ENCODE measurements at regions not wholly inside any gene's neighbourhood (a gene's known extent, or its start where the extent isn't known, plus 50 kb on each side); places are given as distances from the start of the nearest gene placed in this dataset.

- H3K4me3 ChIP-seq (ENCODE audit: low read depth, low read length): no peak overlapping the region
- DNase-seq (ENCODE audit: low read depth): no peak
- TF ChIP-seq CTCF (IDR thresholded peaks at IDR 0.05; ENCODE audit: insufficient read depth, low read depth, low read length): no peak
Measured at GRCh38 chr9:22356985-22357384, 89.6 kb upstream of the DMRTA1 start.

- no peak overlapping the region for H3K4me3 ChIP-seq (ENCODE audit: low read depth, low read length)
- DNase-seq (ENCODE audit: low read depth): no peak
- TF ChIP-seq CTCF (IDR thresholded peaks at IDR 0.05; ENCODE audit: insufficient read depth, low read depth, low read length): no peak
Measured at GRCh38 chr9:22363421-22363887, 83.2 kb upstream of the DMRTA1 start.

- no peak for TF ChIP-seq CTCF (IDR thresholded peaks at IDR 0.05; ENCODE audit: insufficient read depth, low read depth, low read length)
- no peak for DNase-seq (ENCODE audit: low read depth)
- no peak overlapping the region for H3K4me3 ChIP-seq (ENCODE audit: low read depth, low read length)
Measured at GRCh38 chr9:22373636-22374035, 73.0 kb upstream of the DMRTA1 start.

GRCh38 chr9:22374051-22374450 lies 72.6 kb upstream of the DMRTA1 start:
- DNase-seq (ENCODE audit: low read depth): no peak
- no peak for TF ChIP-seq CTCF (IDR thresholded peaks at IDR 0.05; ENCODE audit: insufficient read depth, low read depth, low read length)
- no peak overlapping the region for H3K4me3 ChIP-seq (ENCODE audit: low read depth, low read length)

- H3K4me3 ChIP-seq (ENCODE audit: low read depth, low read length): no peak overlapping the region
- no peak for TF ChIP-seq CTCF (IDR thresholded peaks at IDR 0.05; ENCODE audit: insufficient read depth, low read depth, low read length)
- no peak for DNase-seq (ENCODE audit: low read depth)
Measured at GRCh38 chr9:22379272-22379671, 67.4 kb upstream of the DMRTA1 start.

GRCh38 chr9:22381170-22381569 lies 65.5 kb upstream of the DMRTA1 start:
- TF ChIP-seq CTCF (IDR thresholded peaks at IDR 0.05; ENCODE audit: insufficient read depth, low read depth, low read length): no peak
- DNase-seq (ENCODE audit: low read depth): no peak
- no peak overlapping the region for H3K4me3 ChIP-seq (ENCODE audit: low read depth, low read length)

- no peak for DNase-seq (ENCODE audit: low read depth)
- TF ChIP-seq CTCF (IDR thresholded peaks at IDR 0.05; ENCODE audit: insufficient read depth, low read depth, low read length): no peak
- H3K4me3 ChIP-seq (ENCODE audit: low read depth, low read length): no peak overlapping the region
Measured at GRCh38 chr9:22382331-22382730, 64.3 kb upstream of the DMRTA1 start.
